ENCODE measurements at regions not wholly inside any gene's neighbourhood (a gene's known extent, or its start where the extent isn't known, plus 50 kb on each side); places are given as distances from the start of the nearest gene placed in this dataset.

- TF ChIP-seq CTCF (IDR thresholded peaks at IDR 0.05) = no peak
- no peak for TF ChIP-seq EP300 (IDR thresholded peaks at IDR 0.05)
Observed at GRCh38 chr4:189365451-189365850, 575.2 kb upstream of the FRG1 start.
